Retina (tissue), 1 donor: ENCODE measurements at regions not wholly inside any gene's neighbourhood (a gene's known extent, or its start where the extent isn't known, plus 50 kb on each side); places are given as distances from the start of the nearest gene placed in this dataset.

Experiments
- DNase-seq: peaks from one replicate; pipeline ENCODE4 v3.0.0-alpha.2; 2016

DNA sequence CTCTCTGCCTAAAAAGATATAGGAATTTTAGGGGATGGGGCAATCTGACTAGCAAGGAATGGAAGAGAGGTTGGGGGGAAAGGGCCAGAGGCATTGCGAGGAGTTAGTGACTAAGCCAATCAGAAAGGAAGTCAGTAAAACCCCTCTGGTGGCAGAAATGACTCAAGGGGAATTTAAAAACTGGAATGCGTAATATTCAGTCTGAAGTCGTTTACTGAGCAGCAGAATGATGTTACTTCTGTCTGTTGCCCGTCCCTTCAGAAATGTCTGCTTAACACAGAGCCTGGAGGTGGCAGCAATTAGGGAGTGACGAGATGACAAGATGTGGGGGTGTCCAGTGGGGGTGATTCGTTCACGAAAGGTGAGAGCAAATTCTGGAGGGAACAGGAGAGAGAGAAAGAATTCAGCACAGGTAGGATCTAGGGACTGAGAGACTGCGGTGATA lies 107.7 kb upstream of the CLMP start:
- no peak for DNase-seq

DNA sequence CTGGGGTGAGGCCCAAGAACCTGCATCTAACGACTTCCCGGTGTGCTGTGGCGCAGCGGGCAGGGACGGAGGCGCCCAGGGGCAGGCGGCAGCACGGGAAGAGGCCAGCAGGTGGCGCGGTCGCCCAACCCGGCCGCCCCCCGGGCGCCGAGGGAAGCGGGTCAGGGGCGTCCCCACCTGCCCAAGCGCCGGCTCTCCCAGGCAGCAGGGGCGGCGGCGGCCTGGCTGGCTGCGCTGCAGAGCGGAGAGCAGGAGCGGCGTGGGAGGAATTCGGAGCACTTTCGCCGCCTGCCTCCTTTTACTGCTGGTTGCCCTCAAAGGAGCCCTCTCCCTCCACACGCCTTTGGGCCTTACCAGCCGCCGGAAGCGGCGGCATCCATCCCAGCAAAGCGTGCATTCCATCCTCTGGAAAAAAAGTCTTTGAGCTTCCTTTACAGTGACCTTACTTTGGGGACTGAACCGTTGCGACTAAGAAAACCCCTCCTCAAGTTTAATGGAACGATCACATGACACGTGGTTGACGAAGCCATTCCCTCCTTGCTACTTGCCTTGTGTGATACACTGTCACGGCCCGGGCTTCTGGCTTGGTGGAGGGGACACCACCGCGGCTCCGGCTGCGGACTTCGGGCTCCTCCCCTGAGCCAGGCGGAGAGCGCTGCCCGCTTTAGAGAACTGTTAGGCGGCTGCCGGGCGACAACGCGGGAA lies 106.8 kb upstream of the CLMP start:
- peak; percentile 92 for DNase-seq

DNA sequence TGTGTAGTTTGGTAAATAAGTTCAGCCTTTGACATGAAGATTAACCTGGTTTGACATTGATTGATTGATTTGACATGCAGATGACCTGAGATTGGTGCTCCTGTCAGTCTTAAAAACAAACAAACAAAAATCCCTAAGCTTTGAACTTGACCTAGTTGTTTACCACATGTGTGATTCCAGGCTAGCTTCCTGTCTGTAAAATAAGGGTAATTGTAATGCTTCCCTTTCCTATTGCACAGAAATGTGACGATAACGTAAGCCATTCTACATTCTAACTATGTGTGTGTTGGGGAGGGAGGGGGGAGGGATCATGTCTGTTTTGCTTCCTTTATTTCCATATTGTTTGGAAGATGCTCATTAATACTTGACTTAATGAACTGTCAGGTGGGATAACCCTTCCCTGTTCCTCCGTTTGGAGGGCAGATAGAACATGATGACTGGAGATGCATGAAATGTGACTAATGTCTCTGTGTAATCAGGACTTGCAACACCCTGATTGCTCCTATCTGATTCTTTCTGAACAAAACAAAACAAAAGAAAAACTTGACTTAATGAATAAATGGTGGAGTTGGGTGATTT lies 106.1 kb upstream of the CLMP start:
- DNase-seq, result no peak

DNA sequence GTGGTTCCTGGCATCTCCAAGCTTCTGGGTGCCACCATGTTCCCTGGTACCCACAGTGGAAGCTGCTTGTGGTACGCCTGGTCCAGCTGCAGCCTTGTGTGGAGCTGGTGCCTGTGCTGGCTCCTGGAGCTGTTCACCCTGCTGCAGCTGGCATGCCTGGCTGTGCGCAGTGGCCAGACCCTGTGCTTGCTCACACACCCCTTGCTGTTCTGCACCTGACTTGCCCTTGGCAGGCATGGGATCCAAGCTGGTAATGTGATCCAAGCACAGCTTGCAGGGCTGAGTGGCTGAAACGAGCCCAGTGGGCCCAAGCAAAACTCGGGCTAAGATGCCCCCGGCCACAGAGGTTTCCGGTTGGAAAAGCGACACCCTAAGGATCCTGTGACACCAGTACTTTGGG lies 104.7 kb upstream of the CLMP start:
- no peak for DNase-seq

DNA sequence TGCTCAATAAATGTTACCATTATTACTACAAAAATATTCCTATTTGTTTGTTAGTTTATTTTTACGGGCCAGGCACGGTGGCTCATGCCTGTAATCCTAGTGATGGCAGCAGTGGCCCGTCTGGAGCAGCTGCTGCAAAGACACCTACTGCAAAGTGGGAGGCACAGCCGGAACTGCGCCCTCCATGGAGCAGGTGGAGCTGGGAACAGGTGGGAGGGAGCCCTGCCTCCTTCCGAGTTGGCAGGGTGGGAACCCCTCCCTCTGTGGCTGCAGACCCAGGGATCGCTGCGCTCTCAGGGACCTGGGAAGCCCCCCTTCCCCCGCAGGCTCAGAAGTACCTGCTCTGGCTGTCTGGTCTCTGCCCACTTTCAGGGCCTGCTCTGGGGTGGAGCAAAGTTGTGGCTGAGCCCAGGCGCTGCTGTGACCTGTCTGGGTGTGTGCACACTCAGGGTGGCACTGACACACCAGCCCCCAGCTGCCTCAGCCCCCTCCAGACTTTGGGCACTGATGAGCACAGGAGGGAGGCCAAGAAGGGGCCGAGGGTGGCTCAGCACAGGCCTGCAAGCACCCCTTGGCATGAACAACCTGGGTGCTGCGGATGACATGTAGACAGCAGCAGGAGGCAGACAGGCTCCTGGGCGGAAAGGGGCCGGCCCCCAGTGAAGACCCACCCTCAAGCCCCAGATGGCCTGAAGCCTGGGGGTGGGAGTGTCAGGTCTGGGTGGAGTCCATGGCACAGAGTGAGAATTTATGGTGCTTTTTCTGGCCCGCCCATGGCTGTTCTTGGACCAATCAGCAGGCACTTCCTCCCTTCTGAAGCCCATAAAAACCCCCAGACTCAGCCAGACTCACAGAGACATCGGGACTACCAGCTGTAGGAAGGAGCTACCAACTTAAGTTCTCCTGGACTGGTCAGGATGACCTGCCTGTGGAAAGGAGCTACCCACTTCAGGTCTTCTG lies 103.7 kb upstream of the CLMP start:
- no peak for DNase-seq

DNA sequence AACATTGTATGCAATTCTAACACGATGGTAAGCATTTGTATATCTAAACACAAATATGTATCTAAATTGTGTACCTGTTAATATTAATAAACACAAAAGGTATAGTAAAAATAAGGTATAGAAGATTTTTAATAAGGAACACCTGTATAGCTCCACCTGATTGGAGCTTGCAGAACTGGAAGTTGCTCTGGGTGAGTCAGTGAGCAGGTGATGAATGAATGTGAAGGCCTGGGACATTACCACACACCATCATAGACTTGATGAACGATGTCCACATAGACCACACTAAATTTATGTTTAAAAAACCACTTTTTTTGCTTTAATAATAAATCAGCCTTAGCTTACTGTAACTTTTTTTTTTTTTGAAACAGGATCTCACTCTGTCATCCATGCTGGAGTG lies 97.6 kb upstream of the CLMP start:
- no peak for DNase-seq

DNA sequence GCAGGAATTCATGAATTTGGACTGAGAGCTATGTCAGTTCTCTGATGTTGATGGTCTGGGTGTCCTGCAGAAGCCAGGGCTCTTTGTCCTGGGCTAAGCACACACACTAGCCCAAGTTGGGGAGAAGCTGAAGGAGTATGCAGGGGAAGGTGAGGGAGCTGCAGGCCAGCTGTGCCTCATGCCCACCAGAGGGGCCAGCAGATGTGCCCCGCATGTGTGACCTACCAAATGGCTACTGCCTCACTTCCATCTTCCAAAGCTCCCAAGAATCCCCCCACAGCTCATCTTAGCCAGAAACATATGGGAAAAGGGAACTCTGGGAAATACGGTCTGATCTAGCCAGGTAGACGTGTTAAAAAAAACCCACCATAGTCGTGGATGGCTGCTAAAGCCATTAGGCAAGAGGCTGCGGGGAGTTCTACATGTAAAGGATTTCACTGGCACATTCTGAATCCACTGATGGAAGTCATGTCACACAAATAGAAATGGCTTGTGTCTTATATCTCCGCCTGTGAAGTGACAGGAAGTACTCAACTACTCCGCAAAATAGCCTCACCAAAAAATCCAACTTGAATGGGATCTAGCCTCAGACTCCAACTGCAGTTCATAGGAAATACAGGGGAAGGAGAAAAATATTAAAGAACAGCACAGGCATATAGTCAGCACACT lies 96.3 kb upstream of the CLMP start:
- DNase-seq, result no peak

DNA sequence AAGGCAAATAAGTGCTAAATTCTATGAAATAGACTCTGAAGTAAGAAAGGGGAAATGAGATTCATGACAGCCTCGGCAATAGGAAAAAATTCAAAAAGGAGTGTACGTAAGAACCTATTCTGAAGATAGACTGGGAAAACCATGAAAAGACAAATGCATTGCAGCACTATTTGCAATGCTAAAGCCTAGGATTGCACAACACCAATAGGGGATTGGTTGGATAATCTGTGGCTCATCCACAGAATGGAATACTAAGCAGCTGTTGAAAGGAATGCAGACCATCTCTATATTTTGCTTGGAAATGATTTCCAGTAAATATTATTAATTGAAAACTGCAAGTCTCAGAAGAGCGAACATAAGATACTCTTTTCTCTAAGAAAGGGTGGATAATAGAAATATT lies 91.7 kb upstream of the CLMP start:
- DNase-seq, result no peak

DNA sequence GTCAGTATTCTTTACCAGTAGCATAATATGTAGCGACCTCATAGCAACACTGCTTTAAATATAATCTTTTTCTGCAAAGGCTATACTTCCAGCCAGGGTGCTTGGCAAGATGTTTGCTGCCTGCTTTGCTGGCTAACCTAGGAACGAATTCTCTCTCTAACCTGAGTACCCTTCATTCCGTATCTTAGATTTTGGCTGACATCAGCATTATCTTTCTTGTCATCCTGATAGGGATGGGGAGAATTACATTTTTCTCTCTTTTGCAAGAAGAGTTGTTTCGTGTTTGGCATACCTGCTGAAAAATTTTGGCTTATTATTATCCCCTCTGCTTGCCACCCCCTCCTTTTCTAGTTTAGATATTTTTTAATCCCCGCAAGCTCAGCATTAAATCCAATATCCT lies 91.2 kb upstream of the CLMP start:
- no peak for DNase-seq

DNA sequence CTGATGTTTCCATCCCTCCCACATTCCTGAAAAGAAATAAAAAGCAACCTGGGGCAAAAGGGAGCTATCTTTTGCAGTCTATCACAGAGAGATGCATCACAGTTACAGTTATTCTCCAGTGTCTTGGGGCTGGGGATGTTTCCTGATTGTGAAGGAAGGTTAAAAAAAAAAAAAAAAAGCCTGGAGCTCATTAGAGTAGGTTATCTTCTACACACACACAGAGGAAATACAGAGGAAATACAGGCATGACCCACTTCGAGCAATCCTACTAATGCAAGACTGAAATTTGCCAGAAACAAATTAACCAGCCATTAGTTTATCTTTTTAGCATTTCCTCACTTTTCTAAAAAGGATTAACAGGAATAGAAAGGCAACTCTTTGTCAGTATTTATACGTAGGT lies 89.4 kb upstream of the CLMP start:
- DNase-seq, result no peak

DNA sequence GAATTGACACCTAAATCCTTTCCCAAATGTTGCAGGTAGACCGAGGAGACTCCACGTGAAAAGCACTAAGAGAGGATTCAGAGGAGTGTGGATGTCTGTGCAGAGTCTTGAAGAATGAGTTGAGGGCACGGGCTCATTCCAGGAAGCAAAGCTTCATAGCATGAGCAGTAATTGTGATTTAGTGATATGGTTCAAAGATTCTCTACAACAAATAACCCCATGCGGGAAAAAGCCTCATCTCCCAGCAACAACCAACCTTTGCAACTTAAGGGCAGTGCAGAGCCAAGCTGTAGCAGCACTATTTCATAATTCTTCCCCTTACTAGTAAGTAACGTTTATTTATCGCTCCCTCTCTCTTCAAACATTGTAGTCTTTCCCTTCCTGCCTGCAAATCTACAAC lies 87.5 kb upstream of the CLMP start:
- DNase-seq, result no peak

DNA sequence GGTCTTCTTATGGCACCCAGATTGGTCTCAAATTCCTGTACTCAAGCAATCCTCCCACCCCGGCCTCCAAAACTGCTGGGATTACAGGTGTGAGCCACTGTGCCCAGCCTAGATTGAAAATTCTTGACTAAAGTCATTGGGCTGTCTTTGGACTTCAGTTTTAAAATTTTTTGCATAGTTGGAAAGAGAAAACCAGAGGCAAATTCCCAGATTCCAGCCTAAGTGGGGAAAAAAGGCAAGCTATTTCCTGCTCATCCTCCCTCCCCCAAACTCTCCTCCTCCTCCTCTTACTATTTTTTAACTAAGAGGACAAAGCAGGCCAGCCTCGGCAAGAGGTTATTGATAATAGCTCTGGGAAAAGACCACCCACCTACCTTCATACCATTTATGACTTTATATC lies 78.6 kb upstream of the CLMP start:
- DNase-seq, result no peak

DNA sequence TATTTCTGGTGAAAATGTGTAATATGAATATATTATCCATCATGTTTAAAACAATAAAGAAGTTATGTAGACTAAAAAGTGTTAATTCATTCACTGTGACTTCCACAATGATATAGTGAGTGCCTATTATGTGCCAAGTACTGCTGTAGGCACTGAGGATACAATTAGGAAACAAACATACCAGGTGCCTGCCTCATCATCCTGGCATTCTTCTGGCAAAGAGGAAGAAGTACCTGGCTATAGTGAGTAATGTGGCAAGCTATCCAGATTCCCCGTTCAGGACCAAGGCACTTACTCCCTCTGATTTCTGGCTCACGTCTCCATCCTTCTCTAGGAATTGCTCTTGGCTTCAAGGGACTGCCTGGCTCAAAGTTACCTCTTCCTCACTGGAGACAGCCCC lies 77.5 kb upstream of the CLMP start:
- no peak for DNase-seq

DNA sequence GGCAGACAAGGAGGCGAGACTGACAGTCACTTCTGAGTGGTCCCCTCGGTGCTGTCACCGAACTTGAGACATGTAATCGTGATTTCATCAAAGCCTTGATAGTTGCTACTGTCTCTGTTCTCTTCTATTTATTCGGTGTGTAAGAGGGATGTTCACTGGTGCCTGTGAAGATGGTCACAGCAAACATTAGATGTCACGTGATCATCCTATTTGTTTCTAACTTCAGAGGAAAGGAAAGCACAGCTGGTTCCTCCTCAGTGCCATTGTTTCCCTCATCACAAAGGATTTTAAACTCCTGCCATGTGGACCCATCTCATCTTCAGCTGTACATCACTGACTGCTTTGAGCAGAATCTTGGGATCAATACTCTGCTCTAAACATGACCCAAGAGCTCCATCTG lies 73.1 kb upstream of the CLMP start:
- peak; percentile 37 for DNase-seq

DNA sequence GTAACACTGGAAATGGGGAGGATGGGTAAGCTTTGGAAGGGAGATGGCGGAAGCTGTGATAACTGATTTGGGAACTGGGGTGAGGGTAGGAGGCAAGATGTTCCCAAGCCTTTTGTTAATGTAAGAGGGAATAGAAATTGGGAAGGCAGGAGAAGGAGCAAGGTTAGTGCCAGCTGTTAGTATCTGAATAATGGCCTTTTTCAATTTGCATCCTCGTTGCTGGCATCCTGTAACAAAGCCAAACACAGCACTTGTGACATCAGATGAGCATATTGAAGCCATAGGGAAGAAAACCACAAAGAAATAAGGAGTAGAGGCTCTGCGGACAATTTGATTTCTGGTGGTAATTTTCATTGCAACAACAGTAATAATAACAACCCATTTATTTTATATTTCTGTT lies 70.9 kb upstream of the CLMP start:
- no peak for DNase-seq

DNA sequence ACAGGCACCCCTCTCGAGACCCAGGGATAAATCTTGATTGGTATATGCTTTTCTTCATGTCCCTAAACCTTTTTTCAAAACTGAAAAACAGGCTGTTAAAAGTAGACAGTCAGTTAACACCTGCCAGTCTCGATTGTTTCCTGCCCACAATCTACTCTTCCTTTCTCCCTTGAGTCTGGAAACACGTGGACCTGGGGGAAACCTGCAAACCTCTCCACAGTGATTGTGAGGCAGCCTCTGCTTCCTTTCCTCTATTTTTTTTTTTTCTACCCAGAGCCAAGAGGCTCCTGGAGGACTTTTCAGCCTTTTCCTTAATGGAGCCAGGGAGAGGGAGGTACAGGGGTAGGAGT lies 69.4 kb upstream of the CLMP start:
- DNase-seq, result no peak

DNA sequence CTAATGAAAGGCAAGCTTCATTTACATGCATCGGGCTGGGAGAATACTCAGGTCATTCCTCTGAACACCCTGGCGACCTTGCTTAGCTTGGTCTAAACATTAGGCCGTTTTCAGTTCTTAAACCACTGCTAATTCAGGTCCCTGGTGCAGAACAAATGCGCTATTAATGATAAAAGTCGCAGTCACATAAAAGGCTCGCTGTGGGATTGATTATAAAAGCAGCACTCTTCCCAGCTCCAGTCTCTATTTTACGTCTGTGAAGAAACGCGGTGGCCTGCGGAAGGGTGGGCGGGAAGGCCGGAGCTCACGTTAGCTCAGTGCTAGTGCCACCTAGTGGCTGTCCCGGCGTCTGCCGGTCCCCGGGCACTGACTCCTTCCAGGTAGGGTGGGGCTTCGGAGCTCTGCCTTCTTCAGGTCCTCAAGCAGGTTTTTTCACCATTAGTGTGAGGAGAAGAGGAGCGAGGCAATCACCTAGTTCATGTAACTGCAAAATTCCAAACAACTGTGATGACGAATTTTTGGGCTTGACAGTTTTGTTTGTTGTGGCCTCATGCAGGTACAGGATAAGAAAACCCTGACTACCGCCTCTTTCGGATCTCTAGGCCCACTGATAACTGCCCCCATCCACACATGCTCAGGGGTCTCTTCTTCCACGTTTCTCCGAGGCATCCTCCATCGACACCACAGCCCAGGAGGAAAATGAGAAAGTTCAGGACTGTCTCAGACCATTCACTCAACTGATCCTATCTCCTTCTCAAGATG lies 66.5 kb upstream of the CLMP start:
- peak; percentile 86 for DNase-seq

DNA sequence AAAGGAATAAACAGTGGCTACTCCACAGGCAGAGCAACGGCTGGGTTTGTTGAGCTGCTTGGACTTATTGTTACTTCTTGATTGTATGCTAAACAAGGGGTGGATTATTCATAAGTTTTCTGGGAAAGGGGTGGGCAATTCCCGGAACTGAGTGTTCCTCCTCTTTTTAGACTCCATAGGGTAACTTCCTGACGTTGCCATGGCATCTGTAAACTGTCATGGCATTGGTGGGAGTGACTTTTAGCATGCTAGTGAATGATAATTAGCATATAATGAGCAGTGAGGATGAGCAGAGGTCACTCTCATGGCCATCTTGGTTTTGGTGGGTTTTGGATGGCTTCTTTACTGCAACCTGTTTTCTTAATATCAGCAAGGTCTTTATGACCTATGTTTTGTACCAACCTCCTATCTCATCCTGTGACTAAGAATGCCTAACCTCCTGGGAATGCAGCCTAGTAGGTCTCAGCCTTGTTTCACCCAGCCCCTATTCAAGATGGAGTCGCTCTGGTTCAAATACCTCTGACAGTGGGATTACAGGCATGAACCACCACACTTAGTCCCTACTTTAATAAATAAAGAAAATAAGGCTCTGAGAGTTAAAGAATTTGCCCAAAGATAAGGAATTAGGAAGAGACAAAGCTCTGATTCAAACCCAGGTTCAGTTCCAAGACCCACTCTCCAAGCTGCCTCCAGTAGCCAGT lies 65.6 kb upstream of the CLMP start:
- no peak for DNase-seq

DNA sequence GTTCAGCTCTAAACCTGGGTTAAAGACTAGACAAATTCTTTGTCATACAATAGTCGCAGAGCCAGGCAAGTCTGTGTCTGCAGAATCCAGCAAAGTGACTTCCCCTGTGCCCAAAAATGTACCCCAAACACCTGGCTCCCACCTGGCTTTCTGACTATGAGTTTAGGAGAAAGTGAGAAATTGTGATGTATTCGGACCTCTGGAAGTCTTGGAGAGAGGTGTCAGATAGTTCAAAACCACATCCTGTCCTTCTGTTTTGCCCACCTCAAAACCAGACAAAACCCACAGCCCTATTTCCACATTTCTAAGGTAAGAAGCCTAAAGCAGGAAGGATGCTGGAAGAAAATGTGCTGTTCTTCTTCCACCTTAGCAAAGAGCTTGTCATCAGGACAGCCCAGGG lies 63.8 kb upstream of the CLMP start:
- DNase-seq, result no peak

DNA sequence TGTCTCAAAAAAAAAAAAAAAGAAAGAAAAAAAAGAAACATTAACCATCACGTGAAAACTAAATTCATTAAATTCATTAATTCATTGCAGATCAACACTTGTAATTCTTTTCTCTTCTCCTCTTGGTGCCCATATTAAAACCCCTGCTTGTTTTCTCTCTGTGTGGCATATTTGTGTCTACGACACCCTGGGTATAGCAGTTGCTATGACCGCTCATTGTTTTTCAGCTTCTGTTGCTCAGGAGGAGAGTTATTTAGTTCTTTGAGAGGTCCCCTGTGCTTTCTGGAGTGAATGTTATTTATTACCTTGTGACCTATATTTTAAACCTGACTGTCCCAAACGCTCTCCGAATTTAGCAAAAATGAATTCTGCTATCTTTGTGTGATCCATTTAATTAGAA lies 62.3 kb upstream of the CLMP start:
- no peak for DNase-seq

DNA sequence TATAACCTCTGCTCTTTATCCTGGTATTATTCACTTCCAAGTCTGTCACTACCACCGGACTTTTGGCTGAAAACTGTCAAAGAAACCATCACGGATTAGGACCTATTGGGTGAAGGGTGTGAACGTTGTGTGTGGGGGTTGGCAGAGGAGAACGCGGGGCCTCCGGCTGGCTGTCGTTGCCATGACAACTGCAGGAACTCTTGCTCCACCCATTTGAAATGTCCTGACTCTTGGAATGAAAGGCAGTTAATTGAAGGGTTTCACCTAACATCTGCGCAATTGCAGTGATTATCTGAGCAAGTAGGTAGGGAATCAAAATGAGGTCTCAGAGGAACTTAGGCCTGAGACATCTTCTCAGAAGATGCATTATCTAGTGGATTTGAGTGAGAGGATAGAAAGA lies 60.9 kb upstream of the CLMP start:
- no peak for DNase-seq

DNA sequence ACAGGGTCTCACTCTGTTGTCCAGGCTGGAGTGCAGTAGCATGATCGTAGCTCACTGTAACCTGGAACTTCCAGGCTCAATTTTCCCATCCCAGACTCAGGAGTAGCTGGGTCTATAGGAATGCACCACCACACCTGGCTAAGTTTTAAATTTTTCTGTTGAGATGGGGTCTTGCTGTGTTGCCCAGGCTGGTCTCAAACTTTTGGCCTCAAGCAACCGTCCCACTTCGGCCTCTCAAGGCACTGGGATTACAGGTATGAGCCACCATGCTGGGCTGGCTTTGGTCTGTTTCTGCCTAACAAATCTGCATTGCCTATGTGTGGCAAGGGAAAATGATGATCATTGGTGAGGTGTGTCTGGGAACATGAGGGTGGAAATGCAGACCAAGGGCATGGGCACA lies 59.3 kb upstream of the CLMP start:
- no peak for DNase-seq
